Neural cell (in vitro differentiated cells): ENCODE measurements at regions not wholly inside any gene's neighbourhood (a gene's known extent, or its start where the extent isn't known, plus 50 kb on each side); places are given as distances from the start of the nearest gene placed in this dataset.

Experiments
- H2AFZ ChIP-seq: fragments of 200-600, 300-800 bp; sonication (generic), shearing (Covaris generic); 2 replicates; pipeline ENCODE4 v1.6.0; 2014; ENCODE audit warnings: low read depth, mild to moderate bottlenecking, antibody characterized with exemption, low read length, moderate library complexity
- H3F3A ChIP-seq: fragments of 200-600 bp; shearing (Covaris generic); 2 replicates; pipeline ENCODE4 v1.6.1; 2016; ENCODE audit warnings: mild to moderate bottlenecking, moderate library complexity, mixed read lengths, antibody characterized with exemption, low read length; ENCODE audit not compliant: insufficient read depth, poor library complexity, severe bottlenecking
- H3K27ac ChIP-seq: fragments of 200-600, 300-800 bp; sonication (generic), shearing (Covaris generic); 2 replicates; pipeline ENCODE4 v1.5.1; 2014; ENCODE audit warnings: mild to moderate bottlenecking, low read length, moderate library complexity
- H3K27me3 ChIP-seq: fragments of 300-800, 200-600 bp; sonication (generic), shearing (Covaris generic); 2 replicates; pipeline ENCODE4 v1.6.0; 2014; ENCODE audit warnings: mild to moderate bottlenecking, low read depth, low read length, moderate library complexity; ENCODE audit not compliant: insufficient read depth
- H3K36me3 ChIP-seq: fragments of 300-800, 200-600 bp; sonication (generic), shearing (Covaris generic); 2 replicates; pipeline ENCODE4 v1.5.1; 2014; ENCODE audit warnings: mild to moderate bottlenecking, antibody characterized with exemption, low read length, moderate library complexity; ENCODE audit not compliant: insufficient read depth
- H3K4me2 ChIP-seq: fragments of 300-800, 200-600 bp; sonication (generic), shearing (Covaris generic); 2 replicates; pipeline ENCODE4 v1.6.0; 2014; ENCODE audit warnings: mild to moderate bottlenecking, low read length
- H3K4me3 ChIP-seq: fragments of 300-800, 200-600 bp; sonication (generic), shearing (Covaris generic); 2 replicates; pipeline ENCODE4 v1.5.1; 2014; ENCODE audit warnings: mild to moderate bottlenecking, low read length, moderate library complexity
- H3K79me2 ChIP-seq: fragments of 200-600 bp; shearing (Covaris generic); replicated peaks from 2 replicates; pipeline ENCODE4 v1.6.0; 2014; ENCODE audit warnings: mild to moderate bottlenecking, low read length, moderate library complexity; ENCODE audit not compliant: insufficient read depth
- H3K9ac ChIP-seq: fragments of 300-800, 200-600 bp; sonication (generic), shearing (Covaris generic); 2 replicates; pipeline ENCODE4 v1.6.1; 2016; ENCODE audit warnings: mild to moderate bottlenecking, low read length, mixed read lengths
- H3K9me2 ChIP-seq: fragments of 200-600 bp; shearing (Covaris generic); 2 replicates; pipeline ENCODE4 v1.6.1; 2016; ENCODE audit warnings: mild to moderate bottlenecking, low read length, mixed read lengths; ENCODE audit not compliant: insufficient read depth
- H3K9me3 ChIP-seq: fragments of 200-600, 300-800 bp; sonication (generic), shearing (Covaris generic); 2 replicates; pipeline ENCODE4 v1.6.1; 2016; ENCODE audit warnings: mild to moderate bottlenecking, mixed run types, low read length, moderate library complexity, mixed read lengths
- H4K20me1 ChIP-seq: fragments of 200-600 bp; shearing (Covaris generic); 2 replicates; pipeline ENCODE4 v1.6.1; 2016; ENCODE audit warnings: mild to moderate bottlenecking, mixed run types; ENCODE audit not compliant: insufficient read depth
- EP300 ChIP-seq: fragments of 450-650 bp; conservative IDR thresholded peaks from 2 replicates; pipeline ENCODE4 v1.6.1; 2014; ENCODE audit warnings: antibody characterized with exemption, mild to moderate bottlenecking, moderate library complexity; ENCODE audit not compliant: poor library complexity, severe bottlenecking
- EZH2 ChIP-seq: fragments of 200-600, 300-800 bp; shearing (Covaris generic), sonication (generic); IDR thresholded peaks from 2 replicates; pipeline ENCODE4 v1.6.1; 2014; ENCODE audit warnings: antibody characterized with exemption, low read length, borderline replicate concordance, mild to moderate bottlenecking; ENCODE audit not compliant: insufficient read depth, poor library complexity, severe bottlenecking
- MXI1 ChIP-seq: fragments of 450-650 bp; conservative IDR thresholded peaks from 2 replicates; pipeline ENCODE4 v1.6.1; 2014; ENCODE audit warnings: antibody characterized with exemption, mild to moderate bottlenecking; ENCODE audit not compliant: poor library complexity, severe bottlenecking
- POLR2AphosphoS5 ChIP-seq: IDR thresholded peaks from 2 replicates; pipeline ENCODE4 v1.6.1; 2012
- RAD21 ChIP-seq: fragments of 450-650 bp; conservative IDR thresholded peaks from 2 replicates; pipeline ENCODE4 v1.6.1; 2014; ENCODE audit warnings: antibody characterized with exemption, mild to moderate bottlenecking, moderate library complexity
- SMC3 ChIP-seq: fragments of 450-650 bp; conservative IDR thresholded peaks from 2 replicates; pipeline ENCODE4 v1.6.1; 2014; ENCODE audit warnings: antibody characterized with exemption, mild to moderate bottlenecking, moderate library complexity; ENCODE audit not compliant: poor library complexity
- TAF1 ChIP-seq: IDR thresholded peaks from 2 replicates; pipeline ENCODE4 v1.6.1; 2012; ENCODE audit warnings: low read depth
- TF ChIP-seq, protein P1 (sequence below): IDR thresholded peaks from 2 replicates; pipeline ENCODE4 v1.6.1; 2012; ENCODE audit warnings: borderline replicate concordance
- TF ChIP-seq, protein P2 (sequence below): fragments of 450-650 bp; IDR thresholded peaks from 2 replicates; pipeline ENCODE4 v1.5.1; 2014; ENCODE audit warnings: antibody characterized with exemption, mild to moderate bottlenecking, moderate library complexity; ENCODE audit not compliant: poor library complexity, severe bottlenecking

DNA sequence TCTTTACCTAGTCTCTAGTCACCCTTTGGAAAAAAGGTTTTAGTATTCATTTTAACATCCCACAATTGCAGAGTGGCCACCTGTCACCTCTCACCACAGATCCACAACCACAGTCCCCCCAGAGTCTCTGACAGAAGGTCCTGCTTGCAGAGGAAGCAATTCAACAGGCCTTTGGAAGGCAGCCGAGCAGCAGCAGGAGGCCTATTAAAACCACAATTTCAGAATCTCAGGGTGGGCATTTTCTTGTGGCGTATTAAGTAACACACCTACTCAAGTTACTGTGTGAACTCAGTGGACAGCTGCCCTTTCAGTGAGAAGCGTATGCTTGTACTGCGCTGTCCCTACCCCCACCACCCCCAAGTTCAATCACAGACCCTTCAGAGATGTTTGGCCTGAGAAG lies 234.0 kb upstream of the HMGA2 start:
- no peaks in the 10 kb centered on the region for H3K79me2 ChIP-seq
- no peaks in the 10 kb centered on the region for H3K9me2 ChIP-seq
- no peak overlapping the region for H3K9ac ChIP-seq
- H3K9me3 ChIP-seq, result no peaks in the 10 kb centered on the region
- no peaks in the 10 kb centered on the region for H4K20me1 ChIP-seq
- H3K36me3 ChIP-seq, result no peaks in the 10 kb centered on the region
- no peak overlapping the region for H3K4me2 ChIP-seq
- H3F3A ChIP-seq, result no peaks in the 10 kb centered on the region
- no peak overlapping the region for H2AFZ ChIP-seq
- H3K27me3 ChIP-seq, result no peaks in the 10 kb centered on the region
- no peak overlapping the region for H3K4me3 ChIP-seq
- no peak overlapping the region for H3K27ac ChIP-seq
- TF ChIP-seq EZH2, result no peak
- TF ChIP-seq, protein P1, sequence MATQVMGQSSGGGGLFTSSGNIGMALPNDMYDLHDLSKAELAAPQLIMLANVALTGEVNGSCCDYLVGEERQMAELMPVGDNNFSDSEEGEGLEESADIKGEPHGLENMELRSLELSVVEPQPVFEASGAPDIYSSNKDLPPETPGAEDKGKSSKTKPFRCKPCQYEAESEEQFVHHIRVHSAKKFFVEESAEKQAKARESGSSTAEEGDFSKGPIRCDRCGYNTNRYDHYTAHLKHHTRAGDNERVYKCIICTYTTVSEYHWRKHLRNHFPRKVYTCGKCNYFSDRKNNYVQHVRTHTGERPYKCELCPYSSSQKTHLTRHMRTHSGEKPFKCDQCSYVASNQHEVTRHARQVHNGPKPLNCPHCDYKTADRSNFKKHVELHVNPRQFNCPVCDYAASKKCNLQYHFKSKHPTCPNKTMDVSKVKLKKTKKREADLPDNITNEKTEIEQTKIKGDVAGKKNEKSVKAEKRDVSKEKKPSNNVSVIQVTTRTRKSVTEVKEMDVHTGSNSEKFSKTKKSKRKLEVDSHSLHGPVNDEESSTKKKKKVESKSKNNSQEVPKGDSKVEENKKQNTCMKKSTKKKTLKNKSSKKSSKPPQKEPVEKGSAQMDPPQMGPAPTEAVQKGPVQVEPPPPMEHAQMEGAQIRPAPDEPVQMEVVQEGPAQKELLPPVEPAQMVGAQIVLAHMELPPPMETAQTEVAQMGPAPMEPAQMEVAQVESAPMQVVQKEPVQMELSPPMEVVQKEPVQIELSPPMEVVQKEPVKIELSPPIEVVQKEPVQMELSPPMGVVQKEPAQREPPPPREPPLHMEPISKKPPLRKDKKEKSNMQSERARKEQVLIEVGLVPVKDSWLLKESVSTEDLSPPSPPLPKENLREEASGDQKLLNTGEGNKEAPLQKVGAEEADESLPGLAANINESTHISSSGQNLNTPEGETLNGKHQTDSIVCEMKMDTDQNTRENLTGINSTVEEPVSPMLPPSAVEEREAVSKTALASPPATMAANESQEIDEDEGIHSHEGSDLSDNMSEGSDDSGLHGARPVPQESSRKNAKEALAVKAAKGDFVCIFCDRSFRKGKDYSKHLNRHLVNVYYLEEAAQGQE, result no peak
- TF ChIP-seq RAD21, result no peak
- no peak for TF ChIP-seq TAF1
- TF ChIP-seq, protein P2, sequence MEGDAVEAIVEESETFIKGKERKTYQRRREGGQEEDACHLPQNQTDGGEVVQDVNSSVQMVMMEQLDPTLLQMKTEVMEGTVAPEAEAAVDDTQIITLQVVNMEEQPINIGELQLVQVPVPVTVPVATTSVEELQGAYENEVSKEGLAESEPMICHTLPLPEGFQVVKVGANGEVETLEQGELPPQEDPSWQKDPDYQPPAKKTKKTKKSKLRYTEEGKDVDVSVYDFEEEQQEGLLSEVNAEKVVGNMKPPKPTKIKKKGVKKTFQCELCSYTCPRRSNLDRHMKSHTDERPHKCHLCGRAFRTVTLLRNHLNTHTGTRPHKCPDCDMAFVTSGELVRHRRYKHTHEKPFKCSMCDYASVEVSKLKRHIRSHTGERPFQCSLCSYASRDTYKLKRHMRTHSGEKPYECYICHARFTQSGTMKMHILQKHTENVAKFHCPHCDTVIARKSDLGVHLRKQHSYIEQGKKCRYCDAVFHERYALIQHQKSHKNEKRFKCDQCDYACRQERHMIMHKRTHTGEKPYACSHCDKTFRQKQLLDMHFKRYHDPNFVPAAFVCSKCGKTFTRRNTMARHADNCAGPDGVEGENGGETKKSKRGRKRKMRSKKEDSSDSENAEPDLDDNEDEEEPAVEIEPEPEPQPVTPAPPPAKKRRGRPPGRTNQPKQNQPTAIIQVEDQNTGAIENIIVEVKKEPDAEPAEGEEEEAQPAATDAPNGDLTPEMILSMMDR, result no peak
- no peak for TF ChIP-seq POLR2AphosphoS5
- no peak for TF ChIP-seq MXI1
- TF ChIP-seq SMC3, result no peak
- TF ChIP-seq EP300, result no peak

DNA sequence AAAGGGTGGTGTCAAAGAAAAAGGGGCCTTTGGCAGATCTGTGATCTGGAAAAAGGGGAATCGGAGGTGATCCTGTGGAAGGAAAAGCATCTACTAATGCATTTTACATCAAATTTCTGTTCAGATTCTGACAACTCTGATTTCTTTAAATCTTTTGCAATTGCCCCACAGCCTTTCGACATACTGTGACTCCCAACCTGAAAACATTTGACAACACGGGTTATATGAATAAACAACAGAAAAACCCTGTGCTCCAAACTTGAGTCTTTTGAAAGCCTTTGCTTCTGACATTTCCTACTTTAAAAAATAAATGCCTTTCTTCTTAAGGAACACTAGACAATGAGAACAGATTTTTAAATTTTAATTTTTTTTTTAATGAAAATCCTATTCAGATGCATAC lies 231.9 kb upstream of the HMGA2 start:
- H3K4me2 ChIP-seq, result no peak overlapping the region
- no peak overlapping the region for H3K9ac ChIP-seq
- no peak overlapping the region for H3K4me3 ChIP-seq
- no peaks in the 10 kb centered on the region for H3K9me3 ChIP-seq
- H3F3A ChIP-seq, result no peaks in the 10 kb centered on the region
- H3K79me2 ChIP-seq, result no peaks in the 10 kb centered on the region
- H3K9me2 ChIP-seq, result no peaks in the 10 kb centered on the region
- no peaks in the 10 kb centered on the region for H3K27me3 ChIP-seq
- no peak for TF ChIP-seq MXI1
- no peak for TF ChIP-seq SMC3
- no peak for TF ChIP-seq EZH2
- TF ChIP-seq EP300, result no peak
- TF ChIP-seq, protein P1, result no peak
- no peak for TF ChIP-seq POLR2AphosphoS5
- TF ChIP-seq, protein P2, result no peak
- TF ChIP-seq TAF1, result no peak
- TF ChIP-seq RAD21, result no peak
- H2AFZ ChIP-seq, result no peak overlapping the region
- H4K20me1 ChIP-seq, result no peaks in the 10 kb centered on the region
- H3K27ac ChIP-seq, result no peak overlapping the region
- H3K36me3 ChIP-seq, result no peaks in the 10 kb centered on the region
